PC-9 (cell line): ENCODE measurements at regions not wholly inside any gene's neighbourhood (a gene's known extent, or its start where the extent isn't known, plus 50 kb on each side); places are given as distances from the start of the nearest gene placed in this dataset.

ENCODE experiments used
- BruUV-seq: library from RNA; stranded (reverse); fragments of 400-500 nt; replicated peaks from 2 replicates; lab custom pipeline; 2021; lab: Mats Ljungman, UMichigan
- CTCF ChIA-PET: fragments of 300-600 bp; sonication (Branson Sonifier 250); formaldehyde crosslinking; loops from one replicate; lab custom pipeline; 2022; ENCODE audit warnings: antibody characterized with exemption; lab: Charles Lee
- POLR2A ChIA-PET: fragments of 300-600 bp; sonication (Branson Sonifier 250); formaldehyde crosslinking; loops from one replicate; lab custom pipeline; 2022; ENCODE audit warnings: antibody characterized with exemption; ENCODE audit not compliant: unreplicated experiment; lab: Charles Lee
- DNase-seq, 2 experiments: peaks; one replicate each; pipeline versions ENCODE4 v3.0.0 to v3.0.0-alpha.2; 2015 to 2022; ENCODE audit warnings: mixed read lengths in 1 of 2
- H2AFZ ChIP-seq: fragments of 200-600 bp; sonication (generic); 2 replicates; pipeline ENCODE4 v1.8.1; 2017; ENCODE audit warnings: antibody characterized with exemption
- H3F3A ChIP-seq: fragments of 200-600 bp; sonication (generic); 2 replicates; pipeline ENCODE4 v1.8.1; 2017; ENCODE audit warnings: antibody characterized with exemption, mild to moderate bottlenecking, low read depth; ENCODE audit not compliant: insufficient read depth
- H3K27ac ChIP-seq: fragments of 200-600 bp; sonication (generic); 2 replicates; pipeline ENCODE4 v1.6.1; 2016; ENCODE audit warnings: mixed run types
- H3K27me3 ChIP-seq: fragments of 200-600 bp; sonication (generic); 2 replicates; pipeline ENCODE4 v1.6.1; 2016; ENCODE audit warnings: low read depth, mixed run types; ENCODE audit not compliant: insufficient read depth
- H3K36me3 ChIP-seq: fragments of 200-600 bp; sonication (generic); 2 replicates; pipeline ENCODE4 v1.6.1; 2016; ENCODE audit warnings: low read depth, mixed run types
- H3K4me1 ChIP-seq: fragments of 200-600 bp; sonication (generic); replicated peaks from 2 replicates; pipeline ENCODE4 v1.6.1; 2016; ENCODE audit warnings: mixed run types; ENCODE audit not compliant: insufficient read depth
- H3K4me2 ChIP-seq: fragments of 200-600 bp; sonication (generic); 2 replicates; pipeline ENCODE4 v1.6.1; 2017; ENCODE audit warnings: mixed run types
- H3K4me3 ChIP-seq: fragments of 200-600 bp; sonication (generic); 2 replicates; pipeline ENCODE4 v1.6.1; 2016; ENCODE audit warnings: mixed run types
- H3K79me2 ChIP-seq: fragments of 200-600 bp; sonication (generic); 2 replicates; pipeline ENCODE4 v1.6.1; 2017; ENCODE audit warnings: low read depth, mixed run types
- H3K9me2 ChIP-seq: fragments of 200-600 bp; sonication (generic); 2 replicates; pipeline ENCODE4 v1.8.1; 2017; ENCODE audit warnings: mild to moderate bottlenecking; ENCODE audit not compliant: insufficient read depth
- H3K9me3 ChIP-seq: fragments of 200-600 bp; sonication (generic); 2 replicates; pipeline ENCODE4 v1.8.1; 2016; ENCODE audit warnings: low read depth; ENCODE audit not compliant: insufficient read depth
- H4K20me1 ChIP-seq: fragments of 200-600 bp; sonication (generic); 2 replicates; pipeline ENCODE4 v1.8.1; 2017; ENCODE audit not compliant: insufficient read depth
- CTCF ChIP-seq: fragments of 200-600 bp; sonication (generic); conservative IDR thresholded peaks from 2 replicates; pipeline ENCODE4 v1.6.1; 2017; ENCODE audit warnings: mixed run types, antibody characterized with exemption, mild to moderate bottlenecking, moderate library complexity
- EZH2 ChIP-seq: fragments of 200-600 bp; sonication (generic); IDR thresholded peaks from 2 replicates; pipeline ENCODE4 v1.8.0; 2017; ENCODE audit warnings: antibody characterized with exemption, low read depth
- intact Hi-C: fragments of 100-400 bp; cut with micrococcal nuclease; formaldehyde crosslinking; loops from one replicate; pipeline ENCODE4 v1.10.0; 2022; ENCODE audit not compliant: unreplicated experiment

- no peak overlapping the region for H3K4me2 ChIP-seq
- POLR2A ChIA-PET: no interaction called here
- H3K27me3 ChIP-seq: no peaks in the 10 kb centered on the region
- H3K36me3 ChIP-seq: no peaks in the 10 kb centered on the region
- no peak overlapping the region for H3K4me3 ChIP-seq
- DNase-seq: no peak
- no TSS peak for BruUV-seq
- H2AFZ ChIP-seq: no peak overlapping the region
- intact Hi-C loops: no loop called here
- H3K79me2 ChIP-seq: no peaks in the 10 kb centered on the region
- TF ChIP-seq CTCF: no peak
- TF ChIP-seq EZH2: no peak
- H3K4me1 ChIP-seq: peaks cover 5% of the 10 kb centered on the region; the same call in 1 of the 2 replicates
- no peak overlapping the region for H3K27ac ChIP-seq
- no peaks in the 10 kb centered on the region for H4K20me1 ChIP-seq
- CTCF ChIA-PET: no interaction called here
- H3K9me3 ChIP-seq: peaks cover under 1% of the 10 kb centered on the region; the same call in 1 of the 2 replicates
- no peaks in the 10 kb centered on the region for H3F3A ChIP-seq
- H3K9me2 ChIP-seq: no peaks in the 10 kb centered on the region; the same call in 1 of the 2 replicates
Measured at GRCh38 chr1:173113015-173113741, 62.4 kb upstream of the TNFSF18 start.

GRCh38 chr1:173112129-173112528 lies 61.4 kb upstream of the TNFSF18 start:
- Histone ChIP-seq H2AFZ (no peak overlapping the region), H3F3A (no peaks in the 10 kb centered on the region), H3K4me2 (no peak overlapping the region), H4K20me1 (no peaks in the 10 kb centered on the region), H3K27ac (no peak overlapping the region), H3K27me3 (no peaks in the 10 kb centered on the region), H3K9me2 (no peaks in the 10 kb centered on the region; the same call in 1 of the 2 replicates), H3K9me3 (peaks cover 7% of the 10 kb centered on the region; the same call in 1 of the 2 replicates), H3K4me1 (peaks cover 5% of the 10 kb centered on the region; the same call in 1 of the 2 replicates), H3K36me3 (no peaks in the 10 kb centered on the region), H3K79me2 (no peaks in the 10 kb centered on the region), H3K4me3 (no peak overlapping the region)
- no TSS peak for BruUV-seq
- ChIA-PET CTCF (no interaction called here), POLR2A (no interaction called here)
- TF ChIP-seq CTCF (no peak), EZH2 (no peak)
- no peak for DNase-seq
- intact Hi-C loops: no loop called here

- Histone ChIP-seq H3K4me1 (peaks cover 5% of the 10 kb centered on the region; the same call in 1 of the 2 replicates), H3K9me2 (no peaks in the 10 kb centered on the region; the same call in 1 of the 2 replicates), H3K27ac (no peak overlapping the region), H4K20me1 (no peaks in the 10 kb centered on the region), H3K4me2 (no peak overlapping the region), H3K9me3 (peaks cover 14% of the 10 kb centered on the region), H3K4me3 (no peak overlapping the region), H3K27me3 (no peaks in the 10 kb centered on the region), H3F3A (no peaks in the 10 kb centered on the region), H3K36me3 (no peaks in the 10 kb centered on the region), H3K79me2 (no peaks in the 10 kb centered on the region), H2AFZ (no peak overlapping the region)
- no peak for TF ChIP-seq EZH2
- no peak for TF ChIP-seq CTCF
- BruUV-seq: no TSS peak
- no peak for DNase-seq
- ChIA-PET CTCF (no interaction called here), POLR2A (no interaction called here)
- intact Hi-C loops: no loop called here
Measured at GRCh38 chr1:173107696-173108095, 57.0 kb upstream of the TNFSF18 start.
